Activated naive CD4-positive, alpha-beta T cell treated with anti-CD3 and anti-CD28 coated beads, Interleukin-2, amount 50 U/mL, for 24 hours (primary cell): ENCODE measurements at regions not wholly inside any gene's neighbourhood (a gene's known extent, or its start where the extent isn't known, plus 50 kb on each side); places are given as distances from the start of the nearest gene placed in this dataset.
"Not testable (repeated sequence)": the region's sequence is repeated elsewhere in the genome, so short reads cannot be mapped to it uniquely, and the experiment has no call there.

Source experiments
- H3K27ac Mint-ChIP-seq: one replicate; pipeline ENCODE4 v1.8.0; 2021; ENCODE audit warnings: mild to moderate bottlenecking, mixed read lengths
- H3K27me3 Mint-ChIP-seq: one replicate; pipeline ENCODE4 v1.8.0; 2021; ENCODE audit warnings: mixed read lengths
- H3K36me3 Mint-ChIP-seq: one replicate; pipeline ENCODE4 v1.8.0; 2021; ENCODE audit warnings: mixed read lengths
- H3K4me1 Mint-ChIP-seq: one replicate; pipeline ENCODE4 v1.8.0; 2021; ENCODE audit warnings: mixed read lengths
- H3K4me3 Mint-ChIP-seq: one replicate; pipeline ENCODE4 v1.8.0; 2021; ENCODE audit warnings: mild to moderate bottlenecking, mixed read lengths
- H3K9me3 Mint-ChIP-seq: one replicate; pipeline ENCODE4 v1.8.0; 2021; ENCODE audit warnings: mixed read lengths

DNA sequence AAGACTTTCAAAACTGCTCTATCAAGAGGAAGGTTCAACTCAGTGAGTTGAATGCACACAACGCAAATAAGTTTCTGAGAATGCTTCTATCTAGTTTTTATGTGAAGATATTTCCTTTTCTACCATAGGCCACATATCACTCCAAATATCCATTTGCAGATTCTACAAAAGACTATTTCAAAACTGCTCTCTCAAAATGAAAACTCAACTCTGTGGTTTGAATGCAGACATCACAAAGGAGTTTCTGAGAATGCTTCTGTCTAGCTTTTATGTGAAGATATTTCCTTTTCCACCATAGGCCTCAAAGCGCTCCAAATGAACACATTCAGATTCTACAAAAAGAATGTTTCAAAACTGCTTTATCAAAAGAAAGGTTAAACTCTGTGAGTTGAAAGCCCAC, 1093.1 kb upstream of the DEFB115 start:
- not testable (repeated sequence) for H3K9me3 Mint-ChIP-seq, H3K36me3 Mint-ChIP-seq, H3K27me3 Mint-ChIP-seq
- Mint-ChIP-seq H3K27ac (peak overlapping the region; percentile 92), H3K4me3 (peak overlapping the region; percentile 16), H3K4me1 (peaks cover 55% of the 10 kb centered on the region)

DNA sequence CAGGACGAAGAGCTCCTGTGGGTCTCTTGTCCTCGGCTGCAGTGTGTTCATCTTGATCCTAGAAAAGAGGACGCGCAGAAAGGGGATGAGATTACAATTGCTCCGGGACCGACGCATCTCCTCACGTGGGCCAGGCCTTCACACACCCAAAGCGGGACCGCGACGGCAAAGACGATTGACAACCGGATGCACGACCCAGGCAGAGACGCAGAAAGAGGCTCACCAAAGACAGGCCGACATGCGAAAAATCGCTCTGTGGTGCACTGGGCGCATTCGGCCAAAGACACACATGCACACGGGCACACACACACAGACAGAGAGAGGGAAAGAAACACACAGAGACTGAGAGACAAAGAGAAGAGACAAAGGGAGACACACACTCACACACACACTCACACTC, 1089.9 kb upstream of the DEFB115 start:
- Mint-ChIP-seq H3K27ac (no peak overlapping the region), H3K4me1 (peaks cover 45% of the 10 kb centered on the region), H3K9me3 (peaks cover 4% of the 10 kb centered on the region), H3K27me3 (no peaks in the 10 kb centered on the region), H3K36me3 (no peaks in the 10 kb centered on the region), H3K4me3 (peak overlapping the region; percentile 40)

DNA sequence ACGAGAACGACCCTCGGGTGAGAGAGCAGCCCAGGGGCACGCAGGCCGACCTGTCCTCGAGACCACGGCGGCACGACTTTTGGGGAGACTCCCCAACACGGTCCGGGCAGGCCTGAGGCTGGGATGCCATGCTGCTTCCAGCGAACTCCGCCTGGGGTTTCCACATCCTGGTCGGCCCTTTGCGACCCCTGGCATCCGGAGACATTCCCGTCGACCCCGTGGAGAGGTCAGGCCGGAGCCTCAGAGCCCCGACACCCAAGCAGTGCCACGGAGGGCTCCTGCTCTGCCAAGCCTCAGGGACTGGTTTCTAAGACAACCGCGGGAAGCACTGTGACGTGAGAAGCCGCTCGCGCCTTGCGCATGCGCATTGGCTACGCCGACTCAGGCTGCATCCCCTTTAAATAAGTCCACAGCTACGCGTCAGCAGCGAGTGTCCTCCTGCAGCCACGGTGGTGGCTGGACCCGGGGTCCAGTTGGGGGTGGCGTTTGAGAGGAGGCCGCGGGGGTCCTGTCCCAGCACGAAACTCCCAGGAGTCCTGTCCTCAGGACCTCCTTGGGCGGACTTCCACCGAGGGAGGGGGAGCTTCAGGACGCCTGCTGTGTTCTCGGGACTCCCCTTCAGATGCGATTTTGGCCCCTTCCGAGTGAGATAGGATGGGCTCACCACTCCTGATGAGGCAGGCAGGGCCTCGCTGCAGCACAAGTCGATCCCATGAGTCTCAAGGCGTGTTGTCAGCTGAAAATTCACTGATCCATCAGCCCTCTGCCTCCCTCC, 1089.3 kb upstream of the DEFB115 start:
- peaks cover under 1% of the 10 kb centered on the region for H3K36me3 Mint-ChIP-seq
- peaks cover 38% of the 10 kb centered on the region for H3K4me1 Mint-ChIP-seq
- H3K9me3 Mint-ChIP-seq: peaks cover 4% of the 10 kb centered on the region
- no peak overlapping the region for H3K27ac Mint-ChIP-seq
- H3K27me3 Mint-ChIP-seq: no peaks in the 10 kb centered on the region
- peak overlapping the region; percentile 7 for H3K4me3 Mint-ChIP-seq

DNA sequence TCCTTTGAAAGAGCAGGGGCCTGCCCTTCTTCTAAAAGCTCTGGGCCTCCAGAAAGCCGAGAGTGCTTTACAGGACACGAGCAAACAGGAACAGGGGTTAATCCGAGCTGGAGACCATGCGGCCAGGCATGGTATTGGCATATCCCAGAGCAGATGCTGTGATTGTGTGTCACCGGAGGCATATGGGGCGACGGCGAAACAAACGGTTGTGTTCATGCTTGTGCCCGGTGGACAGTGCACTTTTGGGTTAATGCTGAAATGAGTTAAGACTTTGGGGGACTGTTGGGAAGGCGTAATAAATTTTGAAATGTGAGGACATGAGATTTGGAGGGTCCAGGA, 1088.7 kb upstream of the DEFB115 start:
- Mint-ChIP-seq H3K36me3 (peaks cover 2% of the 10 kb centered on the region), H3K4me3 (no peak overlapping the region), H3K27me3 (no peaks in the 10 kb centered on the region), H3K4me1 (peaks cover 34% of the 10 kb centered on the region), H3K9me3 (peaks cover 4% of the 10 kb centered on the region), H3K27ac (no peak overlapping the region)

DNA sequence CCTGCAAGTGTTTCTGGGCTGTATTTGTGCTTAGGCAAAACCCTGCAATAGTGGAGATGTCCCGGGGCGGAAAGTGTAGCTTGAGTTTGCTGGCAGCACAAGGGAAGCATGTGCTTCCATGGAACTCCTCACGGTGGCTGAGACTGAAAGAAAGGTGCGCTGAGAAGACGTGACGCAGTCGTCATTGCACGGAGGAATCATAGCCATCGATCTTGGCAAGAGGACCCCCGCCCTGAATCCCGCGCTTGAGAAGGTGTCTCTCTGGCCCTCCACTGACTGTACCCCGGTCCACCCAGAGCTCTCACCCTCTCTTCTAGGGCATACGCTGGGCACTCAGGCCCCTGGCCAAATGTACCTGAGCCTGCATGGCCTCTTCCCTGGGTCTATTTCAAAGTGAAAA, 1081.8 kb upstream of the DEFB115 start:
- Mint-ChIP-seq H3K4me3 (no peak overlapping the region), H3K4me1 (peaks cover 4% of the 10 kb centered on the region), H3K36me3 (peaks cover 2% of the 10 kb centered on the region), H3K27ac (no peak overlapping the region), H3K9me3 (no peaks in the 10 kb centered on the region), H3K27me3 (no peaks in the 10 kb centered on the region)

DNA sequence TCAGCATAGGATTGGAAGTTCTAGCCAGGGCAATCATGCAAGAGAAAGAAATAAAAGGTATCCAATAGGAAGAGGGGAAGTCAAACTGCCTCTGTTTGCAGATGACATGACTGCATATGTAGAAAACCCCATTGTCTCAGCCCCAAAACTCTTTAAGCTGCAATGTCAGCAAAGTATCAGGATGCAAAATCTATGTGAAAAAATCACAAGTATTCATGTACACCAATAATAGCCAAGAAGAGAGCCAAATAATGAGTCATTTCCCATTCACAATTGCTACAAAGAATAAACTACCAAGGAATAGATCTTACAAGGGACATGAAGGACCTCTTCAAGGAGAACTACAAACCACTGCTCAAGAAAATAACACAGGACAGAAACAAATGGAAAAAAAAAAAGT, 1074.3 kb upstream of the DEFB115 start:
- peaks cover 12% of the 10 kb centered on the region for H3K9me3 Mint-ChIP-seq
- not testable (repeated sequence) for H3K4me3 Mint-ChIP-seq, H3K4me1 Mint-ChIP-seq, H3K36me3 Mint-ChIP-seq, H3K27me3 Mint-ChIP-seq, H3K27ac Mint-ChIP-seq

DNA sequence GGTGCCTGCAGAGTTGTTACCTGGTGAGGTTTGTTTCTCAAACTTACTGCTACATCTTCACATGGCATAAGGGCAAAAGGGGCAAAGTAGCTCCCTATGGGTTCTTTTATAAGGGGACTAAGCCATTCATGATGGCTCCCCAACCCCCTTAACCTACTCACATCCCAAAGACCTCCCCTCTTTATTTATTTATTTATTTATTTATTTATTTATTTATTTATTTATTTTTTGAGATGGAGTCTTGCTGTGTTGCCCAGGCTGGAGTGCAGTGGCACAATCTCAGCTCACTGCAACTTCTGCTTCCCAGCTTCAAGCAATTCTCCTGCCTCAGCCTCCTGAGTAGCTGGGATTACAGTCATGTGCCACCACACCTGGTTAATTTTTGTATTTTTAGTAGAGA, 1065.7 kb upstream of the DEFB115 start:
- H3K4me1 Mint-ChIP-seq, H3K4me3 Mint-ChIP-seq, H3K9me3 Mint-ChIP-seq, H3K27me3 Mint-ChIP-seq, H3K36me3 Mint-ChIP-seq, H3K27ac Mint-ChIP-seq: not testable (repeated sequence)

DNA sequence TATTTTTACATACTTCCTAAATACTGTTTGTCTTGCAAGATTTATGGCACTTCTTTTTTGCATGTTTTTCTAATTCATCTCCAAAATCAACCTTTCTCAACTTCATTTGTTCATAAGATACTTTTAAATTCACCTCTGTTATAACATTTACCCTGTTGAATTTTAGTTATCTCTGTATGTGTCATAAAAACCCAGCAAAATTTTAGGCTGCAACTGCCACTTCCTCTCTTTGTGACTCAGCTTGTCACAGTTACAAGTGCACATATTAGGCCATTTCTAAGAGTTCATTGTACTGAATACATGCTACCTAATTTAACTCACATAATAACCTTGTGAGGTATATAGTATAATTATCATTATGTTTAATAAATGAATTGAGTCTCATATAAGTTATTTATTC, 1023.0 kb upstream of the DEFB115 start:
- H3K4me3 Mint-ChIP-seq, H3K36me3 Mint-ChIP-seq, H3K9me3 Mint-ChIP-seq, H3K27me3 Mint-ChIP-seq, H3K27ac Mint-ChIP-seq, H3K4me1 Mint-ChIP-seq: not testable (repeated sequence)

DNA sequence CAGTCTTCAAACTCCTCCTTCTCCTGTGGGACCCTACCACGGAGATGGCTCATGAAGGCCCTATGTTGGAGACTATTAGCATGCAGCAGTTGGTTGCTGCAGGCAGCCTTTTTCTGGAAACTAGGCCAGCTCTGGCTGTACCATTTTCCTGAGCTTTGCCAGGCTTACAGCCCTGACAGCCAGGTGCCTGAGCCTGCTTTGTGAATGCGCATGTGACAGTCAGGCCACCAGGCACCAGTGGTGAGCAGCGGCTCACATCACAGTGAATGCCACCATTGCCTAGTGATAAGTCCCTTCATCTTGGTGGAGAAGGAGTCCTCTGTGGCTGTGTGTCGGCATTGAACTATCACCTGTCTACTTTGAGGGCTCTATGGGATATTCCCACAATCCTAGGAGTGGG, 982.4 kb upstream of the DEFB115 start:
- not testable (repeated sequence) for H3K27ac Mint-ChIP-seq, H3K9me3 Mint-ChIP-seq, H3K4me3 Mint-ChIP-seq, H3K36me3 Mint-ChIP-seq, H3K27me3 Mint-ChIP-seq
- peaks cover 36% of the 10 kb centered on the region for H3K4me1 Mint-ChIP-seq

DNA sequence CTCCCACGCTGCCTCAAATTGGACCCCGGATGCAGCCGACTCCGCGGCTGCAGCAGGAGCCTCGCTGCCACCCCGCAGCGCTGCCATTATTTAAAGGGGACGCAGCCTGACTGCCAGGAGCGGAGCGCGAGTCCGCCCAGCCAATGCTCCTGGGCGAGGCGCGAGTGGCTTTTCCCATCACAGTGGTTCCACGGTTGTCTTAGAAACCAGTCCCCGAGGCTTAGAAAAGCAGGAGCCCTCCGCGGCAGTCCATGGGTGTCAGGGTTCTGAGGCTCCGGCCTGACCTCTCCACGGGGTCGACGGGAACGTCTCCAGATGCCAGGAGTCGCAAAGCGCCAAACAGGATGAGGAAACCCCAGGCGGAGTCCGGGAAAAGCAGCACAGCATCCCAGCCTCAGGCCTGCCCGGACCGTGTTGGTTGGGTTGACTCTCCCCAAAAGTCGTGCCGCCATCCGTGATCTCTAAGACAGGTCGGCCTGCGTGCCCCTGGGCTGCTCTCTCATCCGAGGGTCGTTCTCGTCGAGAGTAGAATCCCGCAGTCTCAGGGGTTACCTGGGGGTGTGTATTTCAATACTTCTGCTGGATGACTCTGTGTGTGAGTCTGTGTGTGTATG, 975.8 kb upstream of the DEFB115 start:
- H3K9me3 Mint-ChIP-seq: no peaks in the 10 kb centered on the region
- no peak overlapping the region for H3K27ac Mint-ChIP-seq
- no peak overlapping the region for H3K4me3 Mint-ChIP-seq
- no peaks in the 10 kb centered on the region for H3K27me3 Mint-ChIP-seq
- peaks cover 38% of the 10 kb centered on the region for H3K4me1 Mint-ChIP-seq
- peaks cover 2% of the 10 kb centered on the region for H3K36me3 Mint-ChIP-seq

DNA sequence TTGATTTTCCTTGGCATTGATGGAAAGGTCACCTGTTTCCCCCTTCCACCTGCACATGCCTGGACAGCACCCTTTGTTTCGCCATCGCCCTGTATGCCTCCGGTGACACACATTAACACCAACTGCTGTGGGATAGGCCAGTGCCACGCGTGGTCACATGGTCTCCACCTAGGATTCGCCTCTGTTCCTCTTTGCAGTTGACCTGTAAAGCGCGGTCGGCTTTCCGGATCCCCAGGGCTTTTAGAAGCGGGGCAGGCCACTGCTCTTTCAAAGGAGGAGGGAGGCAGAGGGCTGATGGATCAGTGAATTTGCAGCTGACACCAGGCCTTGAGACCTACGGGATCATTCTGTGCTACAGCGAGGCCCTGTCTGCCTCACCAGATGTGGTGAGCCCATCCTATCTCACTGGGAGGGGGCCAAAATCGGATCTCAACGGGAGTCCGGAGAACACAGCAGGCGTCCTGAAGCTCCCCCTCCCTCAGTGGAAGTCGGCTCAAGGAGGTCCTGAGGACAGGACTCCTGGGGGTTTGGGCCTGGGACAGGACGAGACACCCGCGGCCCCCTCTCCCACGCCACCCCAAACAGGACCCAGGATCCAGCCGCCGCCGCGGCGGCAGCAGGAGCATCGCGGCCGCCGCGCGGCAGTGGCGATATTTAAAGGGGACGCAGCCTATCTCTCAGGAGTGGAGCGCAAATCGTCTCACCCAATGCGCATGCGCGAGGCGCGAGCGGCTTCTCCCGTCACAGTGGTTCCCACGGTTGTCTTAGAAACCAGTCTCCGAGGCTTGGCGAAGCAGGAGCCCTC, 973.8 kb upstream of the DEFB115 start:
- peak overlapping the region; percentile 82 for H3K27ac Mint-ChIP-seq
- peaks cover 21% of the 10 kb centered on the region for H3K4me1 Mint-ChIP-seq
- not testable (repeated sequence) for H3K27me3 Mint-ChIP-seq, H3K9me3 Mint-ChIP-seq, H3K36me3 Mint-ChIP-seq
- H3K4me3 Mint-ChIP-seq: peak overlapping the region; percentile 85

DNA sequence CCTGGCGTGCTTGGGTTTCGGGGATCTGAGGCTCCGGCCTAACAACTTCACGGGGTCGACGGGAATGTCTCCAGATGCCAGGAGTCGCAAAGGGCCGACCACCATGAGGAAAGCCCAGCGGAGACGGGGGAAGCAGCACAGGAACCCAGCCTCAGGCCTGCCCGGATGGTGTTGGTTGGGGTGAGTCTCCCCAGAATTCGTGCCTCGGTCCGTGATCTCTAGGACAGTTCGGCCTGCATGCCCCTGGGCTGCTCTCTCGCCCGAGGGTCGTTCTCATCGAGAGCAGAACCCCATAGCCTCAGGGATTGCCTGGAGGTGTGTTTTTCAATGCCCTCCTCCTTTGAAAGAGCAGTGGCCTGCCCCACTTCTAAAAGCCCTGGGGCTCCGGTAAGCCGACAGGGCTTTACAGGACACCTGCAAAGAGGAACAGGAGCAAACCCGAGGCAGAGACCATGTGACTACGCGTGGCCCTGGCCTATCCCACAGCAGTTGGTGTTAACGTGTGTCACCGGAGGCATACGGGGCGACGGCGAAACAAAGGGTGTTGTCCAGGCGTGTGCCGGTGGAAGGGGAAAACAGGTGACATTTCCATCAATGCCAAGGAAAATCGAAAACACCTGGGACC, 973.1 kb upstream of the DEFB115 start:
- H3K4me3 Mint-ChIP-seq: peak overlapping the region; percentile 85
- peak overlapping the region; percentile 82 for H3K27ac Mint-ChIP-seq
- H3K36me3 Mint-ChIP-seq: peaks cover 2% of the 10 kb centered on the region
- H3K27me3 Mint-ChIP-seq: no peaks in the 10 kb centered on the region
- H3K9me3 Mint-ChIP-seq: no peaks in the 10 kb centered on the region
- H3K4me1 Mint-ChIP-seq: peaks cover 28% of the 10 kb centered on the region

DNA sequence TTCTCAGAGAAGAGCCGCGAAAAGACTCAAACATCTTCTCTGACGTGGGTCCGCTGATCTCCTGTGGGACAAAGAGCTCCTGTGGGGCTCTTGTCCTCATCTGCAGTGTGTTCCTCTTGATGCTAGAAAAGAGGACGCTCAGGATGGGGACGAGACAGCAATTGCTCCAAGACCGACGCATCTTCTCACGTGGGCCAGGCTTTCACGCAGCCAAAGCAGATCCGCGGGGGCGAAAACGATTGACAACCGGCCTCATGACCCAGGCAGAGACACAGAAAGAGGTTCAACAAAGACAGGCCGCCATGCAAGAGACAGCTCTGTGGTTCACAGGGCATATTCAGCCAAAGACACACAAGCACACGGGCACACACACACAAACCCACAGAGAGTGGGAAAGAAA, 971.8 kb upstream of the DEFB115 start:
- peaks cover 2% of the 10 kb centered on the region for H3K36me3 Mint-ChIP-seq
- peaks cover 29% of the 10 kb centered on the region for H3K4me1 Mint-ChIP-seq
- no peaks in the 10 kb centered on the region for H3K9me3 Mint-ChIP-seq
- no peaks in the 10 kb centered on the region for H3K27me3 Mint-ChIP-seq
- no peak overlapping the region for H3K27ac Mint-ChIP-seq
- no peak overlapping the region for H3K4me3 Mint-ChIP-seq

DNA sequence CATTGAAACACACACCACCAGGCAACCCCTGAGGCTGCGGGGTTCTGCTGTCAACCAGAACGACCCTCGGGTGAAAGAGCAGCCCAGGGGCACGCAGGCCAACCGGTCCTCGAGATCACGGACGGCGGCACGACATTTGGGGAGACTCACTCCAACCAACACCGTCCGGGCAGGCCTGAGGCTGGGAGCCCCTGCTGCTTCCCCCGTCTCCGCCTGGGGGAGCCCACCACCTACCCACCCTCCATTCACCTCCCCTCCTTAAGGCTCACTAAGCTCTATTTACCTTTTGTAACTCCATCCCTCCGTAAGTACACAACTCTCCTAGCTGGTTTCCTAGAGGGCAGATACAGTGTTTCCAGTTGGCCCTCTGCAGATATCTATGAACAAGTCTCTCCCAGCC, 971.3 kb upstream of the DEFB115 start:
- Mint-ChIP-seq H3K27me3 (no peaks in the 10 kb centered on the region), H3K27ac (no peak overlapping the region), H3K4me1 (peaks cover 33% of the 10 kb centered on the region), H3K9me3 (no peaks in the 10 kb centered on the region), H3K4me3 (no peak overlapping the region), H3K36me3 (peaks cover 2% of the 10 kb centered on the region)

DNA sequence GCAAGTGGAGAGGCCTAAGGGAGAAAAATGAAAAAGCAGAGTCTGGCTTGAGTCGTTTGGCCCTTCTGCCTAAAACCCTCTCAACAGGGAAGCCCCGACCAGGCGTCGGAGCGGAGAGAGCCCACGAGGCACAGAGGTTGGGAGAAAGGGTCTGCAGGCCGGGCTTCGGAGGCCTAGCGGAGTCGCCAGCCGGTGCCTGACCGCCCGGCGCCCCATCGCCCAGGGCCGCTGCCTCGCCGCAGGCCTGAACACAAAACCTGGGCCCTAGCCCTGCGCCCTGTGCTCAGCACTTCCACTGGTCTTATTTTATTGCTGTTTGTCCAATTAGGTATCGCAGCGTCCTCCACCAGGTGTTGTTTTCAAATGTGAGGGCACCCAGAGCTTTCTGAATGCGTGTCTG, 970.0 kb upstream of the DEFB115 start:
- H3K4me3 Mint-ChIP-seq, H3K27me3 Mint-ChIP-seq, H3K27ac Mint-ChIP-seq, H3K9me3 Mint-ChIP-seq, H3K36me3 Mint-ChIP-seq: not testable (repeated sequence)
- H3K4me1 Mint-ChIP-seq: peaks cover 33% of the 10 kb centered on the region

DNA sequence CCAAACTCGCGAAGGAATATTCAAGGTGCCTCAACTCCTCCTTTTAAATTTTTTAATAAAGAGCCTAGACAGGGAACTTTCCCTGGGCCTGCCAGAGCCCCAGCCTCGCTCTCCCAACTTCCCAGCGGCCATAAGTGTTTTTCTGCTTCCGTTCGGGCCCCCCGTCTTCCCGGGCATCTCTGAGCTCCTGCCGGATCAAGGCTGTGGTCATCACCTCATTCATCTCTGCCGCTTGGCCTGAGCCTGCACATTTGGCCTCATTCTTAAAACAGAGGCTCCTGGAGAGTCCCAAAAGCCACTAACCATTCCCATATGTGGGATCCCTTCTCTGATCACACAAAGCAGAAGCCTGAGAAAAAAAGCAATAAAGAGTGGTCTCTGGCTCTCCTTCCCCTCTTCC, 969.1 kb upstream of the DEFB115 start:
- H3K27me3 Mint-ChIP-seq: no peaks in the 10 kb centered on the region
- H3K4me1 Mint-ChIP-seq: peaks cover 25% of the 10 kb centered on the region
- H3K4me3 Mint-ChIP-seq: no peak overlapping the region
- no peaks in the 10 kb centered on the region for H3K9me3 Mint-ChIP-seq
- H3K36me3 Mint-ChIP-seq: peaks cover 2% of the 10 kb centered on the region
- H3K27ac Mint-ChIP-seq: no peak overlapping the region
